Forelimb muscle (tissue), 1 donor: ENCODE measurements at regions not wholly inside any gene's neighbourhood (a gene's known extent, or its start where the extent isn't known, plus 50 kb on each side); places are given as distances from the start of the nearest gene placed in this dataset.

ENCODE experiments used
- DNase-seq: peaks from one replicate; pipeline ENCODE4 v3.0.0-alpha.2; 2013; ENCODE audit warnings: low read depth

DNA sequence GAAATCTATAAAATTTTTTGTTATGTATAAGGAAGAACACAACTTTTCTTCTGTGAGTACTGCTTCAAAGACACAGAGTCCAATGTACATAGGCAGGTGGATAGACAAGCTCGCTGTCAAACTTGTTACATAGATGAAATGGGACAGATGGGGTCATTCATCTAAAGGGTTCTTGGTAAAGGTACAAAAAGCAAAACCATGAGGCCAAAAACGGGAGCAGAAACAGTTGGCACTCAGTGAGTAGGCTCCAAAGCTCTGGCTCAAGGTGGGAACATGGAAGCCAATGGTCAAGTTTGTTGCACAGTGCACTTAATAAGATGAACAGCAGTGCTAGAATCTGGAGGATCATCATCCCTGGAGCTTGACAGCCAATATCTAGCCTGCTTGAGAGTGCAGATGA is 979.0 kb upstream of the EEF2KMT start:
- no peak for DNase-seq

DNA sequence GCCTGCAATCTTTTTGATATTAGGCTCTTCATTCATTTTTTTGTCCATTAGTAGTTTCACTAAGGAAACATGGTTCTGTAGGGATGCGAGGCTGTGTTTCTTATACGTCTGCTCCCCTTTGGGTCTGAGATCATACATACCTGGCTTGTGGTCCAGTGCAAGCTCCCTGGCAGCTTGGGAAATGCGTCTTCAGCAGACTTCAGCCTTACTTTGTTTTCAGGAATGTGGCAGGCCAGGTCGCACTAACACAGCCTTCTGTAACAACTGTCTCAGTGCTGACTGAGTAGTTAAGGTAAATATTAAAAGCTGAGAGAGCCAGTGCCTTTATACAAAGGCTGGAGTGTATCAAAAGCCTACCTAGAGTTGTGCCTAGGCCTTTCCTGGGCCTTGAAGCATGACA is 970.5 kb upstream of the EEF2KMT start:
- no peak for DNase-seq

DNA sequence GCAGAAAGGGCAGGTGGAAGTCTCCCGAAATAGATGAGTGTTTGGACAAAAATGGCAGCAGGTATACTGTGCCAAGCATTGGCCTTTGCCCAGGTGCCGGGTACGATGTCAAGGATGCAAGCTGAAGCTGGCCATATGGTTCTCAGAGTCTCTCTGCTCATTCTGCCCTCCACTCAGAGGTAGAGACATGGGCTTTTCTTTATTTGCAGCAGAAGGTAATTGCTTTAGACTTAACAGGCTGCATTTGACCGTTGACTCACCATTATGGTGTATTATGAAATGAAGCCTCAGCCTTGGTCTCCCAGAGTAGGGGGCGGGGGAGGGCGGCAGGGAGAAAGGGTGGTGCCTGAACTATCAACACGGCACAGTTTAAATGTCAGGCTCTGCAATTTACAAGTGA is 969.1 kb upstream of the EEF2KMT start:
- DNase-seq: no peak

GRCh38 chr16:6063526-6063925 is 965.9 kb upstream of the EEF2KMT start:
- no peak for DNase-seq

DNA sequence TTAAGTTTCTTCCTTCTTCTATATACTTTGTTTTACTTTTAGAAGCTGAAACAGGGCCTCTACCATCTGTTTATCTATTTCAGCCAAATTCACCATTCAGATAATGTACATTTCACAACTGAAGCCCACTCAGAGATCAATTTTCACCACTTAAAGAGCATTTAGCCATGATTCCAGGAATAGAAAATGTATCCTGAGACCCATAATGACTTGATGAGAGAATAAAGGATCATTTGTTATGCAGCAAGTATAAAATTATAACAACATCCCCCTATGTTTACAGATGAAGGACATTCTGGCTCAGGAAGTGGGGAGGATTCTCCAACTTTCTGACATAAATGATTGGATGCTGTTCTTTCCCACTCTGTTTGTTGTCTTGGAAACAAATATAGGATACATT is 962.1 kb upstream of the EEF2KMT start:
- no peak for DNase-seq

GRCh38 chr16:6057821-6058220 is 960.2 kb upstream of the EEF2KMT start:
- DNase-seq: no peak

DNA sequence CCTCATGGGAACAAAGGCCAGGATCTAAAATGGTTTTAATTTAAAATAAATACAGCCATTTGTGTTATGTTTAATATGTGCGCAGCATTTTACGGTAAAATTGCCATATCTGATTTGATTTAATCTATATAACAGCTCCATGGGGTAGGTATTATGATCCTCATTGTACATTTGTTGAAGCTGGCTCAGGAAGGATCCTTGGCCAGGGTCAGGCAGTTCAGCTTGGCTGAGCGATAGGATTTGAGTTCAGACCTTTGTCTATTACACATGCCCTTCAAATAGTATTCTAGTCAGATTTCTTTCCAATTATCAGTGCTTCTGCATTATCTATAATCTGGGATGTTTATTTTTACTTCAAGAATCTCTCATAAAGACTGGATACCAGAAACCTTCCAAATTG is 950.4 kb upstream of the EEF2KMT start:
- no peak for DNase-seq

- DNase-seq: no peak
These were observed 949.7 kb upstream of the EEF2KMT start for GRCh38 chr16:6047325-6047724.

DNA sequence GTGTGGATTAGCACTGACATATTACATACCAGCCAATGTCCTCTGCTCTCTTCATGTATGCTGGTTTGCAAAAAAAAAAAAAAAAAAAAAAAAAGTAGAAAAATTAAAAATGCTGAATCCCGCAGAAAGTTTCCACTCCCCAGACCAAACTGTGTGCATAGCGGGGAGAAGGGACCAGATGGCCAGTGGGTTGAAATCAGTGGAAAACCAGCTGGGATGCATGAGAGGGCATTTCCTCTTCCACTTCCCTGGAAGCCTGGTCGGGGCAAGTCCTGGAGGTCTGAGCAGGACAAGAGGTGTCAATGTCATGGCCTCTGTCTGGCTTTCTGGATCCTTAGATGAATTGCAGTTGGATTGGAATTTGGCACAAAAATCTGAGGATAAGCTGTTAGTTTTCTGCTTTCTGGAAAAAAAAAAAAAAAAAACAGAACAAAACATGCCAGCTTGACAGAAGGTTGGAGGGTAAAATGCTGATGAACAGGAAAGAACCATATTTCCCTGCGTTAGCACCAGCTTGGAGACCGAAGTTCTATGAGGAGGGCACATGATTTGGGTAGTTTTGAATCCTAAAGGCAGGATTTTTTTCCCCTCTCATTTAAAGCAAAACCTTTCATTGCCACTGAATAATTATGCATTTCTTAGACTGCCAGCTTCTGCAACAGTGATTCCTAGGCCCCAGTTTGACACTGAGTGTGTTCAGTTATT is 941.5 kb upstream of the EEF2KMT start:
- DNase-seq: no peak

DNA sequence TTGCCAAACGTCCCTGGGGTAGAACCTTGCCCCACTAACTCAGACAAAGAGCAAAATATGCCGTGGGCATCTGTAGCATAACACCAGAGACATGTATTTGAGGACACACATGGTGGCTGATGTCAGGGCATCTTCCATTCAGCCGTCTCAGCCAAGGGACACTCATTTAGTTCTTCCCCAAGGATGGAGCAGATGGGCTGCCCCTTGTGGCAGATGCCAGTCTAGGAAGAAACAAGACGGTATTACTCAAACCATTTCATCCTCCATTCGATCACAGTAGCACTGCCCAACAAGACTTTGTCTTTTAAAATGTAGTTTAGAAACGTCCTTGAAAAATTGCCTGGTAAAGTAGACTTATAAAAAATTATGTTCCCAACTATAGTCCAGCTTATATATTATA is 937.6 kb upstream of the EEF2KMT start:
- no peak for DNase-seq

- no peak for DNase-seq
These were observed 936.9 kb upstream of the EEF2KMT start for GRCh38 chr16:6034511-6034910.

DNA sequence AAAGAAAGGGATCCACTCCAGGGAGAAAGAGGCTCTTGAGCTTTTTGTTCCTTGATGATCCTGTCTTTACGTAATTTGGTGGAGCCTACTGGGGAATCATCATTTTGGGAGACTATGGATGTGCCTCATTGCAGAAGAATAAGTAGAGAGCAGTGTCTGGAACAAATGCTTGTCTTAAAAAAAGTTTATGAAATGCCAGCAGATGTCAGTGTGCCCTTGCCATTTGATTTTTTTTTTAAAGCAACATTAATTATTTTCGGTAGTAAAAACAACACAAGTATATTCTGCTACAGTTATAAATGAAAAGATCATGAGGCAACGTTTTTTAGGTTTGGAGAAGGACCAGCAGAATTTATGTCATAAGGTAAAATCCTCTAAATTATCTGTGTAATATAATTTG is 934.8 kb upstream of the EEF2KMT start:
- no peak for DNase-seq

GRCh38 chr16:6031567-6031966 is 934.0 kb upstream of the EEF2KMT start:
- DNase-seq: no peak

DNA sequence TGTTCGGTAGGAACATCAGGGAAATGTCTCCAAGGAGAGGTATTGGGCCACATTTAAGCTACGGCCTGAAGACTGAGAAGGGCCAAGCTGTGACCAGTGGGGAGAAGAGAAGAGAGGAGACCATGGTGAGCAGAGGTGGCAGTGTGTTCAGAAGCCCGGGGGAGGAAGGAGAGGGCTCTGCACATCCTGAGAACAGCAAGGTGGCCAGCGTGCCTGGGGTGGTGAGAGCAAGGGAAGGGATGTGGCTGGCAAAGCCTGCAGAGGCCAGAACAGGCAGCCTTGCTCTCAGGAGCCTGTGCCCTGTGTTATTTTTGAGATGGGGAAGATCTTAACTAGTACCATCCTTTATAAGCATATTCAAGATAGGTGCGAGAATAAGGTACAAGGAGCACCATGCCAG is 933.5 kb upstream of the EEF2KMT start:
- DNase-seq: no peak

- no peak for DNase-seq
These were observed 930.1 kb upstream of the EEF2KMT start for GRCh38 chr16:6027733-6028132.

DNA sequence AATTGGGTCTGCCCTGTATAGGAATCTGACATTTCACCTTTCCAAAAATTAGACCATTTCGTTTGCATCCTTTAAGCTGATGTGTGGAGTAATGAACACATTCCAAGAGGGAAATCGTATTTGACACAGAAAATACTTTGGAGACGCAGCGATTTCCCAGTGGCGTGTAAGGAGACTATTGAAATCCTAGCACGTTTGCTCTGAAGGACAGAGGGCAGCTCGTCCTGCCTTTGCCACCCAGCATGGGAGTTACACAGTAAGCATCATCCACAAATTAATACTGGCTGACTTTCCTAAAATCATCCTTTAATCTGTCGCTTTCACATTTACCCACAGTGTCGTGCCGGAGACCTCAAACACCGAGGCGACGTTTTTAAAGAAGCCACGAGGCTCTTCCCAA is 925.9 kb upstream of the EEF2KMT start:
- DNase-seq: no peak

- DNase-seq: no peak
These were observed 923.8 kb upstream of the EEF2KMT start for GRCh38 chr16:6021276-6021943.

- no peak for DNase-seq
These were observed 922.8 kb upstream of the EEF2KMT start for GRCh38 chr16:6020162-6020985.

GRCh38 chr16:6019490-6019991 is 921.9 kb upstream of the EEF2KMT start:
- no peak for DNase-seq

DNA sequence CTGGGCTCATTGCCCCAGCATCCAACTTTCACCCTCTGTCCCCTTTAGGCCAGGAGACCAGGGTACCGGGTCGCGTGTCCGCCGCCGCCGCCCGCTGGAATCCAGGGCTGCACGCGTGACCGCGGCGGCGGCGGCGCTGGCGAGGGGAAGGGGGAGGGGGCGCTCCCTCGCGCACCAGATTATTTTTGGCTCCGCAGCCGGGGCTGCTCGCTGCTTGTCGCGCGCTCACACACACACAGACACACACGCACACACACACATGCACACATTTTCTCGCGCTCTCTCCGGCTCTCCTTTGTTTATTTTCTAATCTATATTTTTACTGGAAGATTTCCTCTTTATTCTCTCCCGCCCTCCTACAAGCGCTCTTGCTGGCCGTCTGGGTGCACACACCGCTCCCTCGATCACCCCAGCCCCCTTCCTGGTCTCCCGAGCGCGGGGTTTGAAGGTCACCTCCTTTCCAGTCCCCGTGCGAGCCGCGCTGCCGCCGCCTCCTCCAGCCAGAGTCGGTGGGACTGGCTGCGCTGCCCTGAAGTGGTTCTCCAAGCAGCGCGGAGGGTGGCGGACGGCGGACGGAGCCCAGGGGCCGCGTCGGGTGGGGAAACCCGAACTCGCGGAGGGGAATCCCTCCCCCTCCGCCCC is 921.4 kb upstream of the EEF2KMT start:
- DNase-seq: no peak

DNA sequence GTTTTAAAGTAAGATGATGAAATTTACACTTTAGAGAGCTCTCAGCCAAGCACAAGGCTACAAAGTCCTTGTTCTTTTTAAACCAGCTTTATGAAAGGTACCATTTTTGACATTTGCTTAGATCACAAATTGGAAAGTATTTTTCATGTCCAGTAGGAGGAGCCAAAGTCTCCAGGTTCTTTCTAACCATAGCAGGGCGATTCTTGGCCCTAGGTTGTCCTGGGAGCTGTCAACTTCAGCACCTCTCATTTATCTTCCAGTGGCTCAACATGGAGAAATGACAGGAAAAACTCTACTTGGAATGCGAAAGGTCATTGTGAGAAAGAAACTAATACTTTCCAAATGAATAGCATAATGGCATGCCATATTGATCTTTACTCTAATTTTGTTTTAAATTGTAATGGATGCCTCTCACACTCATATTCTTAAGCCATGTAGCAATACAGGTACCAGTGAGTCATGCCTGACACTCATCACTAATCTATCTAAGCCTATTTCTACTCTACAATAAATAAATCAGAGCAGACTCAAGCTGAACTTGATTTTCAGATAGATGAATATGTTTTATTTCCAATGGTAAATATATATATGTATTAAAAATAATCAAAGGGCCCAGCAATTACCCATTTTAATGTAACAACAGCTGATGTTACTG is 919.1 kb upstream of the EEF2KMT start:
- DNase-seq: no peak

DNA sequence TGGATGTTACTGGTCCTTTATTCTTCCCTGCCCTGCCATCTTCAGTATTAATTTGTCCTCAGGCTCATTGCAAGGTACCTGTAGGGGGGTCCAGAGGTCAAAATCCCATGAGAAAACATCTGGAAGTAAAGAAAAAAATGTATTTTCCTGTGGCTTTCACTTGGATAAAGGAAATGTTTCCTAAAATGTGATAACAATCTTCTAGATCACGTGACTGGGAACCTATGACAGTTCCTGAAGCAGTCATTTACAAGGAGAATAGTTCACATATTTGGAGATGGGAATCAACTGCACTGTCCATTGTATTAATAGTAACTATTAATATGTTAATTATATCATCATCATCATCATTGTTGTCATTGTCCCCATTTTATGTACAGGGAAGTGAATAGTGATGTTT is 915.1 kb upstream of the EEF2KMT start:
- no peak for DNase-seq
